ENCODE measurements at regions not wholly inside any gene's neighbourhood (a gene's known extent, or its start where the extent isn't known, plus 50 kb on each side); places are given as distances from the start of the nearest gene placed in this dataset.
"Not testable (repeated sequence)": the region's sequence is repeated elsewhere in the genome, so short reads cannot be mapped to it uniquely, and the experiment has no call there.

GRCh38 chr5:62825623-62826220, 247.1 kb downstream of the LRRC70 start:
- no peak for DNase-seq

GRCh38 chr5:62824936-62825335, 246.3 kb downstream of the LRRC70 start:
- no peak for DNase-seq

- DNase-seq = not testable (repeated sequence)
Observed at GRCh38 chr5:62817043-62817442, 238.4 kb downstream of the LRRC70 start.

- DNase-seq = no peak
Observed at GRCh38 chr5:62814991-62815390, 236.4 kb downstream of the LRRC70 start.

GRCh38 chr5:62812621-62813255, 234.1 kb downstream of the LRRC70 start:
- DNase-seq = no peak

- DNase-seq = not testable (repeated sequence)
Observed at GRCh38 chr5:62804819-62805218, 226.2 kb downstream of the LRRC70 start.

GRCh38 chr5:62795926-62796325, 217.3 kb downstream of the LRRC70 start:
- DNase-seq = no peak

- no peak for DNase-seq
Observed at GRCh38 chr5:62794456-62794855, 215.8 kb downstream of the LRRC70 start.

- DNase-seq = peak; percentile 4
Observed at GRCh38 chr5:62791059-62791458, 212.4 kb downstream of the LRRC70 start.

- DNase-seq = no peak
Observed at GRCh38 chr5:62790348-62790747, 211.7 kb downstream of the LRRC70 start.

GRCh38 chr5:62786099-62786498, 207.5 kb downstream of the LRRC70 start:
- DNase-seq = no peak

GRCh38 chr5:62785588-62785987, 207.0 kb downstream of the LRRC70 start:
- DNase-seq = no peak

GRCh38 chr5:62783374-62784057, 204.9 kb downstream of the LRRC70 start:
- no peak for DNase-seq

GRCh38 chr5:62780888-62781287, 202.3 kb downstream of the LRRC70 start:
- DNase-seq = no peak

- DNase-seq = no peak
Observed at GRCh38 chr5:62780230-62780629, 201.6 kb downstream of the LRRC70 start.

GRCh38 chr5:62779010-62779422, 200.4 kb downstream of the LRRC70 start:
- DNase-seq = peak; percentile 81

GRCh38 chr5:62778316-62779009, 199.8 kb downstream of the LRRC70 start:
- DNase-seq = peak; percentile 30

- DNase-seq = not testable (repeated sequence)
Observed at GRCh38 chr5:62777081-62777480, 198.5 kb downstream of the LRRC70 start.

GRCh38 chr5:62776592-62776991, 198.0 kb downstream of the LRRC70 start:
- not testable (repeated sequence) for DNase-seq

GRCh38 chr5:62773460-62773859, 194.8 kb downstream of the LRRC70 start:
- DNase-seq = no peak

GRCh38 chr5:62771341-62771740, 192.7 kb downstream of the LRRC70 start:
- no peak for DNase-seq

- DNase-seq = no peak
Observed at GRCh38 chr5:62767650-62768049, 189.0 kb downstream of the LRRC70 start.

- no peak for DNase-seq
Observed at GRCh38 chr5:62767077-62767476, 188.5 kb downstream of the LRRC70 start.

- no peak for DNase-seq
Observed at GRCh38 chr5:62762503-62762902, 183.9 kb downstream of the LRRC70 start.

Data from hematopoietic multipotent progenitor cell treated with erythropoietin and hydrocortisone succinate and interleukin-3 and kit ligand, for 6 days (in vitro differentiated cells).